ENCODE measurements at regions not wholly inside any gene's neighbourhood (a gene's known extent, or its start where the extent isn't known, plus 50 kb on each side); places are given as distances from the start of the nearest gene placed in this dataset.

- peak; percentile 62 for DNase-seq
Observed at GRCh38 chr5:4862500-4862899, 277.6 kb upstream of the ADAMTS16 start.

- DNase-seq: no peak
Observed at GRCh38 chr5:4866131-4866659, 273.9 kb upstream of the ADAMTS16 start.

GRCh38 chr5:4866817-4867216 is 273.3 kb upstream of the ADAMTS16 start:
- no peak for DNase-seq

- peak; percentile 67 for DNase-seq
Observed at GRCh38 chr5:4868140-4868735, 271.9 kb upstream of the ADAMTS16 start.

- DNase-seq: no peak
Observed at GRCh38 chr5:4873652-4874051, 266.5 kb upstream of the ADAMTS16 start.

- DNase-seq: no peak
Observed at GRCh38 chr5:4874097-4874496, 266.0 kb upstream of the ADAMTS16 start.

- DNase-seq: no peak
Observed at GRCh38 chr5:4875942-4876341, 264.2 kb upstream of the ADAMTS16 start.

GRCh38 chr5:4876804-4877203 is 263.3 kb upstream of the ADAMTS16 start:
- DNase-seq: no peak

- no peak for DNase-seq
Observed at GRCh38 chr5:4877579-4877978, 262.6 kb upstream of the ADAMTS16 start.

GRCh38 chr5:4879075-4879474 is 261.1 kb upstream of the ADAMTS16 start:
- no peak for DNase-seq

GRCh38 chr5:4879693-4880303 is 260.3 kb upstream of the ADAMTS16 start:
- peak; percentile 55 for DNase-seq

GRCh38 chr5:4880304-4880741 is 259.8 kb upstream of the ADAMTS16 start:
- no peak for DNase-seq

GRCh38 chr5:4881366-4882002 is 258.6 kb upstream of the ADAMTS16 start:
- DNase-seq: no peak

GRCh38 chr5:4882186-4882585 is 257.9 kb upstream of the ADAMTS16 start:
- DNase-seq: no peak

GRCh38 chr5:4883360-4883759 is 256.8 kb upstream of the ADAMTS16 start:
- DNase-seq: no peak

GRCh38 chr5:4893063-4893744 is 246.9 kb upstream of the ADAMTS16 start:
- DNase-seq: no peak

GRCh38 chr5:4896328-4896727 is 243.8 kb upstream of the ADAMTS16 start:
- DNase-seq: no peak

GRCh38 chr5:4901305-4901811 is 238.8 kb upstream of the ADAMTS16 start:
- DNase-seq: no peak

GRCh38 chr5:4901924-4902323 is 238.2 kb upstream of the ADAMTS16 start:
- no peak for DNase-seq

GRCh38 chr5:4905674-4906520 is 234.2 kb upstream of the ADAMTS16 start:
- DNase-seq: no peak

- DNase-seq: no peak
Observed at GRCh38 chr5:4906786-4907185, 233.3 kb upstream of the ADAMTS16 start.

GRCh38 chr5:4907571-4907970 is 232.6 kb upstream of the ADAMTS16 start:
- no peak for DNase-seq
